GM12864 (cell line): ENCODE measurements at regions not wholly inside any gene's neighbourhood (a gene's known extent, or its start where the extent isn't known, plus 50 kb on each side); places are given as distances from the start of the nearest gene placed in this dataset.
"Not testable (repeated sequence)": the region's sequence is repeated elsewhere in the genome, so short reads cannot be mapped to it uniquely, and the experiment has no call there.

Experiments
- DNase-seq: peaks from one replicate; pipeline ENCODE4 v3.0.0-alpha.2; 2011; ENCODE audit warnings: low read depth
- H3K4me3 ChIP-seq: 2 replicates; pipeline ENCODE4 v1.5.1; 2011; ENCODE audit warnings: mild to moderate bottlenecking, low read depth, low read length, control low read depth
- CTCF ChIP-seq: IDR thresholded peaks from 2 replicates; pipeline ENCODE4 v1.5.1; 2011; ENCODE audit warnings: low read depth, mild to moderate bottlenecking, moderate library complexity, low read length, control low read depth, inconsistent platforms; ENCODE audit errors: missing control alignments

DNA sequence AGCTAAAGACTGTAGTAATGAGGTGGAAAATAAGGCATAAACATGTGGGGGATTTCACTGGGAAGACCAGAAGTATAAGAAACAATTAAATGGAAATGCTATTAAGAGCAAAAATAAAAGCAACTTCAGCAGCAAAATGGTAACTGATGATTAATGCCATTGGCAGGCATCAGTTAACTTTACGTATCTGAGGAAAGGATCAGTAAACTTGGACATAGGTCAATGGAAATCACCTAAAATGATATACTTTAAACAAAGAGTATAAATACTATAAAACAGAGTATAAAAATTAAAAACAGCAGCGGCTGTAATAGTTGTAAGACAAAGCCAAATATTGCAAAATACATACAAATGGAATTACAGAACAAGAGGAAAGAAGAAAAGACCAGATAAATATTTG lies 992.1 kb downstream of the DNAH5 start:
- no peak for DNase-seq
- no peak overlapping the region for H3K4me3 ChIP-seq
- TF ChIP-seq CTCF = no peak

- no peak overlapping the region for H3K4me3 ChIP-seq
- no peak for DNase-seq
- no peak for TF ChIP-seq CTCF
Measured at GRCh38 chr5:12951846-12952245, 992.6 kb downstream of the DNAH5 start.

GRCh38 chr5:12947379-12947778 lies 997.1 kb downstream of the DNAH5 start:
- DNase-seq = no peak
- H3K4me3 ChIP-seq = no peak overlapping the region
- TF ChIP-seq CTCF = no peak

DNA sequence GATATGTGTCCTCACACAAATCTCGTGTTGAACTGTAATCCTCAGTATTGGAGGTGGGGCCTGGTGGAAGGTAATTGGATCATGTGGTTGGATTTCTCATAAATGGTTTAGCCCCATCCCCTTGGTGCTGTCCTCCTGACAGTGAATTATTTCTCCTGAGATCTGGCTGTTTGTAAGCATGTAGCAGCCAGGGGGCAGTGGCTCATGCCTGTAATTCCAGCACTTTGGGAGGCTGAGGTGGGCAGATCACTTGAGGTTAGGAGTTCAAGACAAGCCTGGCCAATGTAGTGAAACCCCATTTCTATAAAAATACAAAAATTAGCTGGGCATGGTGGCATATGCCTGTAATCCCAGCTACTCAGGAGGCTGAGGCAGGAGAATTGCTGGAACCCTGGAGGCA lies 999.0 kb downstream of the DNAH5 start:
- H3K4me3 ChIP-seq, DNase-seq: not testable (repeated sequence)

- no peak for DNase-seq
- no peak overlapping the region for H3K4me3 ChIP-seq
- no peak for TF ChIP-seq CTCF
Measured at GRCh38 chr5:12936221-12936620, 1008.3 kb downstream of the DNAH5 start.

DNA sequence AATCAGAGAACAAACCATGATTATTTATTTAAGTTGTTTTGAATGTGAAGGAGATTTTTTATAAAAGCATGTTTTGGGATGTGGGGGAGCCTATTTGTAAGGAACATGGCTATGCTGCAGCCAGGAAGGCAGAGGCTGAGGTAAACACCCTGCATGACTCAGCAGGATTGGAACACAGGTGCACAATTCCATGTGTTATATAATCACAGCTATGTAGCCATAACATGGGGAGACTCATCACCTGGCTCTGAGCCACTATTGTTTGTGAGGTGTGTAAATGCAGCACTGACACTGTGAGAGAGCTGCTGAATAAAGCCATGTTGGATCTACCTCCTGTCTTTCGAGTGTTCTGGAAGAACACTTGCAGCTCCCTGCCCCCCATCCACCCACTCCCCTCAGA lies 1009.8 kb downstream of the DNAH5 start:
- TF ChIP-seq CTCF = no peak
- H3K4me3 ChIP-seq = no peak overlapping the region
- DNase-seq = no peak

DNA sequence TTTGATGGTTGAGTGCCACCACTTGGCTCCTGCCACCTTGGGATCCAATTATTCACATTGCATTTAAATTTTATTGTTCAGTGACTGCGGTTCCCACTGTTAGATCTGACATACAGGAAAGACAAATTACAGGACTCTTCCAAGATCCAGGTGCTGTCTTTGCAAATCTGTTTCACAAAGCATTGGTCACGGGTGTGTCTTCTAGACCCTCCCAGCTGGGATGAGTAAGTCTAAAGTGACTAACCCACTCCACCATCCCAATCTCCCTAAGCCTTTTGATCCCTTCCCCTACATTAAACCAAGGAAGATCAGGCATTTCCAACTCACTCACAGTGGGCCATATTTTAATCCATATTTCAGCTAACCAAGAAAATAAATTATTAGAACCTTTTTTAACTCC lies 1016.3 kb upstream of the CTNND2 start:
- H3K4me3 ChIP-seq = no peak overlapping the region
- DNase-seq = no peak
- TF ChIP-seq CTCF = no peak

GRCh38 chr5:12911156-12911555 lies 1006.9 kb upstream of the CTNND2 start:
- DNase-seq = no peak
- no peak for TF ChIP-seq CTCF
- H3K4me3 ChIP-seq = no peak overlapping the region
